Body of pancreas (tissue), 4 donors: ENCODE measurements at regions not wholly inside any gene's neighbourhood (a gene's known extent, or its start where the extent isn't known, plus 50 kb on each side); places are given as distances from the start of the nearest gene placed in this dataset.

Source experiments
- CTCF ChIP-seq, 7 experiments: fragments of 450-650 bp in 4 of 7; fragments of 200-600 bp in 3 of 7; sonication (generic) in 3 of 7; IDR thresholded peaks; one replicate each; pipeline ENCODE4 v1.5.1; 2016 to 2019; ENCODE audit warnings: antibody characterized with exemption in 7 of 7
- POLR2A ChIP-seq, 3 donors: fragments of 450-650 bp; IDR thresholded peaks; one replicate each; pipeline ENCODE4 v1.6.1; 2016; ENCODE audit warnings: antibody characterized with exemption in 3 of 3, mild to moderate bottlenecking in 2 of 3

- TF ChIP-seq CTCF (IDR thresholded peaks at IDR 0.05): no peak
- TF ChIP-seq POLR2A (IDR thresholded peaks at IDR 0.05): no peak
These were observed 967.3 kb upstream of the ADGRB3 start for GRCh38 chr6:67667637-67668422.
